ENCODE measurements at regions not wholly inside any gene's neighbourhood (a gene's known extent, or its start where the extent isn't known, plus 50 kb on each side); places are given as distances from the start of the nearest gene placed in this dataset.
"Not testable (repeated sequence)": the region's sequence is repeated elsewhere in the genome, so short reads cannot be mapped to it uniquely, and the experiment has no call there.

- no peaks in the 10 kb centered on the region for H3K27me3 ChIP-seq (ENCODE audit: insufficient read depth, low read length, poor library complexity, severe bottlenecking)
- no peaks in the 10 kb centered on the region for H3K79me2 ChIP-seq (ENCODE audit: insufficient read depth, low read length)
- H3K36me3 ChIP-seq (ENCODE audit: insufficient read depth, low read length), result no peaks in the 10 kb centered on the region
- H2AFZ ChIP-seq (ENCODE audit: low read length), result peak overlapping the region; percentile 46; the same call in 1 of the 2 replicates
- H3K9me2 ChIP-seq (replicated peaks; ENCODE audit: low read depth, low read length), result no peaks in the 10 kb centered on the region
- TF ChIP-seq CTCF (conservative IDR thresholded peaks at IDR 0.05; ENCODE audit: low read length) (no peak), EZH2phosphoT487 (IDR thresholded peaks at IDR 0.05; ENCODE audit: borderline replicate concordance) (no peak)
- H3F3A ChIP-seq (ENCODE audit: low read depth), result no peaks in the 10 kb centered on the region
- H3K4me3 ChIP-seq (ENCODE audit: low read length, poor library complexity, severe bottlenecking), result no peak overlapping the region
- H3K9ac ChIP-seq (ENCODE audit: low read depth, low read length, poor library complexity, severe bottlenecking), result no peak overlapping the region
- H3K4me1 ChIP-seq (ENCODE audit: insufficient read depth, low read length, poor library complexity, severe bottlenecking), result no peaks in the 10 kb centered on the region
- H4K20me1 ChIP-seq (ENCODE audit: insufficient read depth, low read length, poor library complexity, severe bottlenecking), result no peaks in the 10 kb centered on the region
- H3K9me3 ChIP-seq (ENCODE audit: insufficient read depth, low read depth, low read length), result no peaks in the 10 kb centered on the region
- H3K4me2 ChIP-seq (ENCODE audit: low read depth, low read length, poor library complexity, severe bottlenecking), result no peak overlapping the region
Measured at GRCh38 chr13:63249411-63250187, 1834.0 kb upstream of the PCDH20 start.

GRCh38 chr13:63236667-63237396 lies 1821.2 kb upstream of the PCDH20 start:
- not testable (repeated sequence) for H3K27me3 ChIP-seq (ENCODE audit: insufficient read depth, low read length, poor library complexity, severe bottlenecking); H2AFZ ChIP-seq (ENCODE audit: low read length); H3F3A ChIP-seq (ENCODE audit: low read depth); H3K4me2 ChIP-seq (ENCODE audit: low read depth, low read length, poor library complexity, severe bottlenecking); H3K9me3 ChIP-seq (ENCODE audit: insufficient read depth, low read depth, low read length); H3K9ac ChIP-seq (ENCODE audit: low read depth, low read length, poor library complexity, severe bottlenecking); H3K79me2 ChIP-seq (ENCODE audit: insufficient read depth, low read length); H4K20me1 ChIP-seq (ENCODE audit: insufficient read depth, low read length, poor library complexity, severe bottlenecking); H3K9me2 ChIP-seq (replicated peaks; ENCODE audit: low read depth, low read length); H3K36me3 ChIP-seq (ENCODE audit: insufficient read depth, low read length); H3K4me1 ChIP-seq (ENCODE audit: insufficient read depth, low read length, poor library complexity, severe bottlenecking); H3K4me3 ChIP-seq (ENCODE audit: low read length, poor library complexity, severe bottlenecking)

- not testable (repeated sequence) for H3K9ac ChIP-seq (ENCODE audit: low read depth, low read length, poor library complexity, severe bottlenecking); H3K4me2 ChIP-seq (ENCODE audit: low read depth, low read length, poor library complexity, severe bottlenecking); H2AFZ ChIP-seq (ENCODE audit: low read length); H3K79me2 ChIP-seq (ENCODE audit: insufficient read depth, low read length); H3K4me3 ChIP-seq (ENCODE audit: low read length, poor library complexity, severe bottlenecking); H3K36me3 ChIP-seq (ENCODE audit: insufficient read depth, low read length); H4K20me1 ChIP-seq (ENCODE audit: insufficient read depth, low read length, poor library complexity, severe bottlenecking); H3F3A ChIP-seq (ENCODE audit: low read depth); H3K9me3 ChIP-seq (ENCODE audit: insufficient read depth, low read depth, low read length); H3K4me1 ChIP-seq (ENCODE audit: insufficient read depth, low read length, poor library complexity, severe bottlenecking); H3K27me3 ChIP-seq (ENCODE audit: insufficient read depth, low read length, poor library complexity, severe bottlenecking); H3K9me2 ChIP-seq (replicated peaks; ENCODE audit: low read depth, low read length)
Measured at GRCh38 chr13:63218596-63218995, 1802.9 kb upstream of the PCDH20 start.

GRCh38 chr13:63209330-63210017 lies 1793.8 kb upstream of the PCDH20 start:
- H3F3A ChIP-seq (ENCODE audit: low read depth), result no peaks in the 10 kb centered on the region
- H3K4me1 ChIP-seq (ENCODE audit: insufficient read depth, low read length, poor library complexity, severe bottlenecking), result no peaks in the 10 kb centered on the region
- no peak overlapping the region for H2AFZ ChIP-seq (ENCODE audit: low read length)
- TF ChIP-seq CTCF (conservative IDR thresholded peaks at IDR 0.05; ENCODE audit: low read length), result no peak
- TF ChIP-seq EZH2phosphoT487 (IDR thresholded peaks at IDR 0.05; ENCODE audit: borderline replicate concordance), result no peak
- no peaks in the 10 kb centered on the region for H3K9me3 ChIP-seq (ENCODE audit: insufficient read depth, low read depth, low read length)
- H3K4me2 ChIP-seq (ENCODE audit: low read depth, low read length, poor library complexity, severe bottlenecking), result no peak overlapping the region
- H3K36me3 ChIP-seq (ENCODE audit: insufficient read depth, low read length), result no peaks in the 10 kb centered on the region
- no peaks in the 10 kb centered on the region for H3K27me3 ChIP-seq (ENCODE audit: insufficient read depth, low read length, poor library complexity, severe bottlenecking)
- no peaks in the 10 kb centered on the region for H3K9me2 ChIP-seq (replicated peaks; ENCODE audit: low read depth, low read length)
- no peak overlapping the region for H3K9ac ChIP-seq (ENCODE audit: low read depth, low read length, poor library complexity, severe bottlenecking)
- H3K4me3 ChIP-seq (ENCODE audit: low read length, poor library complexity, severe bottlenecking), result no peak overlapping the region
- H4K20me1 ChIP-seq (ENCODE audit: insufficient read depth, low read length, poor library complexity, severe bottlenecking), result no peaks in the 10 kb centered on the region
- H3K79me2 ChIP-seq (ENCODE audit: insufficient read depth, low read length), result no peaks in the 10 kb centered on the region

Data from Loucy (cell line).